ENCODE measurements at regions not wholly inside any gene's neighbourhood (a gene's known extent, or its start where the extent isn't known, plus 50 kb on each side); places are given as distances from the start of the nearest gene placed in this dataset.
"Not testable (repeated sequence)": the region's sequence is repeated elsewhere in the genome, so short reads cannot be mapped to it uniquely, and the experiment has no call there.

- TF ChIP-seq YY1 (IDR thresholded peaks at IDR 0.05; ENCODE audit: insufficient read depth, insufficient read length); ZNF274 (IDR thresholded peaks at IDR 0.05; ENCODE audit: low read depth, low read length): not testable (repeated sequence)
Observed at GRCh38 chr2:89985650-89986049, 1294.2 kb downstream of the RPIA start.

Measured in NT2/D1 (cell line).